Neural progenitor cell (in vitro differentiated cells): ENCODE measurements at regions not wholly inside any gene's neighbourhood (a gene's known extent, or its start where the extent isn't known, plus 50 kb on each side); places are given as distances from the start of the nearest gene placed in this dataset.
"Not testable (repeated sequence)": the region's sequence is repeated elsewhere in the genome, so short reads cannot be mapped to it uniquely, and the experiment has no call there.

ENCODE experiments used
- DNase-seq: peaks from one replicate; pipeline ENCODE4 v3.0.0-alpha.2; 2016; ENCODE audit warnings: low spot score
- H2AFZ ChIP-seq: fragments of 200-600 bp; sonication (generic); replicated peaks from 2 replicates; pipeline ENCODE4 v1.6.1; 2016; ENCODE audit warnings: antibody characterized with exemption
- H3F3A ChIP-seq: fragments of 200-600 bp; sonication (generic); 2 replicates; pipeline ENCODE4 v1.6.1; 2016; ENCODE audit warnings: antibody characterized with exemption, low read depth
- H3K27ac ChIP-seq: fragments of 200-600 bp; sonication (generic); 2 replicates; pipeline ENCODE4 v1.5.1; 2016; ENCODE audit warnings: mild to moderate bottlenecking
- H3K27me3 ChIP-seq: fragments of 200-600 bp; sonication (generic); 2 replicates; pipeline ENCODE4 v1.6.1; 2016; ENCODE audit warnings: mild to moderate bottlenecking, moderate library complexity
- H3K36me3 ChIP-seq: fragments of 200-600 bp; sonication (generic); 2 replicates; pipeline ENCODE4 v1.5.1; 2016
- H3K4me1 ChIP-seq: fragments of 200-600 bp; sonication (generic); 2 replicates; pipeline ENCODE4 v1.6.1; 2016; ENCODE audit warnings: mixed run types
- H3K4me2 ChIP-seq: fragments of 200-600 bp; sonication (generic); 2 replicates; pipeline ENCODE4 v1.6.1; 2016
- H3K4me3 ChIP-seq: fragments of 200-600 bp; sonication (generic); 2 replicates; pipeline ENCODE4 v1.5.1; 2016
- H3K79me2 ChIP-seq: fragments of 200-600 bp; sonication (generic); 2 replicates; pipeline ENCODE4 v1.6.1; 2016; ENCODE audit warnings: low read depth
- H3K9ac ChIP-seq: fragments of 200-600 bp; sonication (generic); 2 replicates; pipeline ENCODE4 v1.6.1; 2016
- H3K9me3 ChIP-seq: fragments of 200-600 bp; sonication (generic); 2 replicates; pipeline ENCODE4 v1.5.1; 2016; ENCODE audit warnings: low read depth
- H4K20me1 ChIP-seq: fragments of 200-600 bp; sonication (generic); 2 replicates; pipeline ENCODE4 v1.6.1; 2016; ENCODE audit warnings: low read depth
- H3K27ac Mint-ChIP-seq: 3 replicates; pipeline ENCODE4 v1.8.0; 2021; ENCODE audit warnings: mixed read lengths
- H3K27me3 Mint-ChIP-seq: 2 replicates; pipeline ENCODE4 v1.8.0; 2022; ENCODE audit warnings: low read depth, mild to moderate bottlenecking, inconsistent platforms, moderate library complexity, mixed read lengths; ENCODE audit not compliant: insufficient read depth
- H3K36me3 Mint-ChIP-seq: 3 replicates; pipeline ENCODE4 v1.8.0; 2021; ENCODE audit warnings: mixed read lengths
- H3K4me1 Mint-ChIP-seq: 3 replicates; pipeline ENCODE4 v1.8.0; 2021; ENCODE audit warnings: mixed read lengths
- H3K4me3 Mint-ChIP-seq: 3 replicates; pipeline ENCODE4 v1.8.0; 2021; ENCODE audit warnings: mild to moderate bottlenecking, moderate library complexity, mixed read lengths
- H3K9me3 Mint-ChIP-seq: 3 replicates; pipeline ENCODE4 v1.8.0; 2020; ENCODE audit warnings: mixed read lengths

- not testable (repeated sequence) for H3K27me3 Mint-ChIP-seq, H3K4me2 ChIP-seq
Measured at GRCh38 chr2:87418823-87419822, 328.8 kb upstream of the PLGLB2 start.

GRCh38 chr2:87419980-87420379 lies 327.9 kb upstream of the PLGLB2 start:
- H3F3A ChIP-seq, H3K4me2 ChIP-seq, H3K4me1 Mint-ChIP-seq, H2AFZ ChIP-seq, H3K36me3 Mint-ChIP-seq, H4K20me1 ChIP-seq, H3K27ac Mint-ChIP-seq, H3K9me3 Mint-ChIP-seq, H3K27me3 Mint-ChIP-seq, H3K4me1 ChIP-seq, H3K4me3 ChIP-seq, H3K27ac ChIP-seq, H3K27me3 ChIP-seq, H3K36me3 ChIP-seq, H3K4me3 Mint-ChIP-seq, H3K9ac ChIP-seq, DNase-seq, H3K79me2 ChIP-seq, H3K9me3 ChIP-seq: not testable (repeated sequence)

More at GRCh38 chr2:87418823-87419822, 328.8 kb upstream of the PLGLB2 start:
- H3K36me3 Mint-ChIP-seq, H3K9me3 ChIP-seq, H2AFZ ChIP-seq, H3K27ac Mint-ChIP-seq, H3K4me3 ChIP-seq, H3K27ac ChIP-seq, H3K4me3 Mint-ChIP-seq, H3K9ac ChIP-seq, H3K36me3 ChIP-seq, DNase-seq, H3K79me2 ChIP-seq, H3K4me1 ChIP-seq, H3F3A ChIP-seq, H3K9me3 Mint-ChIP-seq, H3K4me1 Mint-ChIP-seq, H3K27me3 ChIP-seq, H4K20me1 ChIP-seq: not testable (repeated sequence)

- not testable (repeated sequence) for H3K4me2 ChIP-seq
Measured at GRCh38 chr2:87420954-87421353, 326.9 kb upstream of the PLGLB2 start.

DNA sequence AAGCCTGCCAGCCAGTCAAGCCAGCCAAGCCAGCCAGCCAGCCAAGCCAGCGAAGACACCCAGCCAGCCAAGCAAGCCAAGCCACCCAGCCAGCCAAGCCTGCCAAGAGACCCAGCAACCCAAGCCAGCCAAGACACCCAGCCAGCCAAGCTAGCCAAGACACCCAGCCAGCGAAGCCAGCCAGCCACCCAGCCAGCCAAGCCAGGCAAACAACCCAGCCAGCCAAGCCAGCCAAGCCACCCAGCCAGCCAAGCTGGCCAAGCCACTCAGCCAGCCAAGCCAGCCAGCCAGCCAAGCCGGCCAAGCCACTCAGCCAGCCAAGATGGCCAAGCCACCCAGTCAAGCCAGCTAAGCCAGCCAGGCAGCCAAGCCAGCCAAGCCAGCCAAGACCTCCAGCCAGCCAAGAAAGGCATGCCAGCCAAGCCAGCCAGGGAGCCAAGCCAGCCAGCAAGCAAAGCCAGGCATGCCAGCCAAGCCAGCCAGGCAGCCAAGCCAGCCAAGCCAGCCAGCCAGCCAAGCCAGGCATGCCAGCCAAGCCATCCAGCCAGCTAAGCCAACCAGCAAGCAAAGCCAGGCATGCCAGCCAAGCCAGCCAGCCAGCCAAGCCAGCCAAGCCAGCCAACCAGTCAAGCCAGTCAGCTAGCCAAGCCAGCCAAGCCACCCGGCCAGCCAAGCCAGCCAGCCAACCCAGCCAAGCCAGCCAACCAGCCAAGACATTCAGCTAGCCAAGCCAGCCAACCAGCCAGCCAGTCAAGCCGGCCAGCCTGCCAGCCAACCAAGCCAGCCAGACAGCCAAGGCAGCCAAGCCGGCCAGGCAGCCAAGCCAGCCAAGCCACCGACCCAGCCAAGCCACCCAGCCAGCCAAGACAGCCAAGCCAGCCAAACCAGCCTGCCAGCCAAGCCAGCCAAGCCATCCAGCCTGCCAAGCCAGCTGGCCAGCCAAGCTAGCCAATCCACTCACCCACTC lies 323.8 kb upstream of the PLGLB2 start:
- H3K79me2 ChIP-seq, H3K27me3 Mint-ChIP-seq, H3K9me3 Mint-ChIP-seq, H4K20me1 ChIP-seq, H3K9me3 ChIP-seq, H3K4me2 ChIP-seq, H3K4me3 Mint-ChIP-seq, H3K4me1 Mint-ChIP-seq, H3K27me3 ChIP-seq, H2AFZ ChIP-seq, H3F3A ChIP-seq, H3K27ac Mint-ChIP-seq, H3K4me3 ChIP-seq, H3K4me1 ChIP-seq, H3K9ac ChIP-seq, H3K36me3 Mint-ChIP-seq, H3K27ac ChIP-seq, DNase-seq, H3K36me3 ChIP-seq: not testable (repeated sequence)

More at GRCh38 chr2:87420954-87421353, 326.9 kb upstream of the PLGLB2 start:
- not testable (repeated sequence) for H3F3A ChIP-seq, H3K27ac Mint-ChIP-seq, H3K4me3 Mint-ChIP-seq, H3K4me1 Mint-ChIP-seq, H3K4me1 ChIP-seq, H2AFZ ChIP-seq, H3K27ac ChIP-seq, H3K4me3 ChIP-seq, H3K79me2 ChIP-seq, DNase-seq, H3K9ac ChIP-seq, H3K36me3 Mint-ChIP-seq, H3K9me3 Mint-ChIP-seq, H3K9me3 ChIP-seq, H3K27me3 ChIP-seq, H4K20me1 ChIP-seq, H3K27me3 Mint-ChIP-seq, H3K36me3 ChIP-seq

DNA sequence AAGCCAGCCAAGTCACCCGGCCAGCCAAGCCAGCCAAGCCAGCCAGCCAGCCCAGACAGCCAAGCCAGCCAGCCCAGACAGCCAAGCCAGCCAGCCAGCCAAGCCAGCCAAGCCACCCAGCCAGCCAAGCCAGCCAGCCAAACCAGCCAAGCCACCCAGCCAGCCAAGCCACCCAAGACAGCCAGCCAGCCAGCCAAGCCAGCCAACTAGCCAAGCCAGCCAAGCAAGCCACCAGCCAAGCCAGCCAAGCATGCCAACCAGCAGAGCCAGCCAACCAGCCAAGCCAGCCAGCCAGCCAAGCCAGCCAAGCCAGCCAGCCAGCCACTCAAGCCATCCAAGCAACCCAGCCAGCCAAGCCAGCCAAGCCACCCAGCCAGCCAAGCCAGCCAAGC lies 323.1 kb upstream of the PLGLB2 start:
- not testable (repeated sequence) for H3K27ac ChIP-seq, H3K4me3 ChIP-seq, H3K27me3 Mint-ChIP-seq, H3K4me2 ChIP-seq, H3K79me2 ChIP-seq, H3K36me3 ChIP-seq, H3F3A ChIP-seq, H3K4me3 Mint-ChIP-seq, H3K9ac ChIP-seq, H3K4me1 Mint-ChIP-seq, H3K27me3 ChIP-seq, H2AFZ ChIP-seq, H3K4me1 ChIP-seq, H3K9me3 Mint-ChIP-seq, DNase-seq, H3K27ac Mint-ChIP-seq, H4K20me1 ChIP-seq, H3K36me3 Mint-ChIP-seq, H3K9me3 ChIP-seq

GRCh38 chr2:87425191-87425590 lies 322.7 kb upstream of the PLGLB2 start:
- H3K9me3 Mint-ChIP-seq, H3F3A ChIP-seq, H3K27me3 ChIP-seq, H3K4me1 ChIP-seq, H4K20me1 ChIP-seq, H3K4me1 Mint-ChIP-seq, H3K27ac ChIP-seq, H3K9ac ChIP-seq, H3K79me2 ChIP-seq, H3K4me3 ChIP-seq, H3K27ac Mint-ChIP-seq, H3K4me2 ChIP-seq, H3K4me3 Mint-ChIP-seq, DNase-seq, H3K9me3 ChIP-seq, H3K36me3 Mint-ChIP-seq, H3K36me3 ChIP-seq, H3K27me3 Mint-ChIP-seq, H2AFZ ChIP-seq: not testable (repeated sequence)

DNA sequence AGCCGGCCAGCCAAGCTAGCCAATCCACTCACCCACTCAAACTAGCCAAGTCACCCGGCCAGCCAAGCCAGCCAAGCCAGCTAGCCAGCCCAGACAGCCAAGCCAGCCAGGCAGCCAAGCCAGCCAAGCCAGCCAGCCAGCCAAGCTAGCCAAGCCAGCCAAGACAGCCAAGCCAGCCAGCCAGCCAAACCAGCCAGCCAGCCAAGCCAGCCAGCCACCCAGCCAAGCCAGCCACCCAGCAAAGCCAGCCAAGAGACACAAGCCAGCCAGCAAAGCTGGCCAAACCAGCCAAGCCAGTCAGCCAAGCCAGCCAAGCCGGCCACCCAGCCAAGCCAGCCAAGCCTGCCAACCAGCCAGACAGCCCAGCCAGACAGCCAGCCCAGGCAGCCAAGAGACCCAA lies 322.2 kb upstream of the PLGLB2 start:
- H3K4me2 ChIP-seq, H3K4me1 Mint-ChIP-seq, H2AFZ ChIP-seq, H3K27me3 ChIP-seq, H3K27me3 Mint-ChIP-seq, H4K20me1 ChIP-seq, H3K9me3 ChIP-seq, H3F3A ChIP-seq, H3K27ac Mint-ChIP-seq, H3K9ac ChIP-seq, H3K4me3 ChIP-seq, H3K9me3 Mint-ChIP-seq, H3K4me1 ChIP-seq, H3K4me3 Mint-ChIP-seq, DNase-seq, H3K36me3 Mint-ChIP-seq, H3K79me2 ChIP-seq, H3K27ac ChIP-seq, H3K36me3 ChIP-seq: not testable (repeated sequence)
